Mononuclear cell (primary cell): ENCODE measurements at regions not wholly inside any gene's neighbourhood (a gene's known extent, or its start where the extent isn't known, plus 50 kb on each side); places are given as distances from the start of the nearest gene placed in this dataset.

ENCODE experiments used
- H3K27me3 ChIP-seq: 2 replicates; pipeline ENCODE4 v1.6.0; 2011; ENCODE audit warnings: low read length, control low read depth; ENCODE audit not compliant: insufficient read depth
- H3K4me1 ChIP-seq: 2 replicates; pipeline ENCODE4 v1.5.1; 2011; ENCODE audit warnings: mild to moderate bottlenecking, low read length, control low read depth; ENCODE audit not compliant: insufficient read depth
- H3K4me3 ChIP-seq: 2 replicates; pipeline ENCODE4 v1.5.1; 2011; ENCODE audit warnings: mild to moderate bottlenecking, low read length, moderate library complexity
- H3K9me3 ChIP-seq: 2 replicates; pipeline ENCODE4 v1.5.1; 2011; ENCODE audit warnings: low read depth, mild to moderate bottlenecking, control low read depth, low read length

- Histone ChIP-seq H3K27me3 (no peaks in the 10 kb centered on the region), H3K4me1 (peaks cover 31% of the 10 kb centered on the region), H3K9me3 (peaks cover 3% of the 10 kb centered on the region), H3K4me3 (no peak overlapping the region)
These were observed 242.1 kb upstream of the TLE3 start for GRCh38 chr15:70339571-70340493.

GRCh38 chr15:70337277-70338186, 239.8 kb upstream of the TLE3 start:
- H3K4me1 ChIP-seq, result peaks cover 31% of the 10 kb centered on the region
- no peak overlapping the region for H3K4me3 ChIP-seq
- H3K27me3 ChIP-seq, result no peaks in the 10 kb centered on the region
- peaks cover 16% of the 10 kb centered on the region for H3K9me3 ChIP-seq

- Histone ChIP-seq H3K9me3 (peaks cover 16% of the 10 kb centered on the region), H3K27me3 (no peaks in the 10 kb centered on the region), H3K4me3 (no peak overlapping the region), H3K4me1 (peaks cover 31% of the 10 kb centered on the region)
These were observed 238.8 kb upstream of the TLE3 start for GRCh38 chr15:70336425-70337009.

- no peak overlapping the region for H3K4me3 ChIP-seq
- peaks cover 16% of the 10 kb centered on the region for H3K9me3 ChIP-seq
- no peaks in the 10 kb centered on the region for H3K27me3 ChIP-seq
- peaks cover 14% of the 10 kb centered on the region for H3K4me1 ChIP-seq
These were observed 236.6 kb upstream of the TLE3 start for GRCh38 chr15:70334286-70334685.

GRCh38 chr15:70329179-70329578, 231.5 kb upstream of the TLE3 start:
- H3K4me1 ChIP-seq, result peaks cover 21% of the 10 kb centered on the region
- H3K27me3 ChIP-seq, result no peaks in the 10 kb centered on the region
- H3K4me3 ChIP-seq, result no peak overlapping the region

GRCh38 chr15:70328679-70329115, 231.0 kb upstream of the TLE3 start:
- peaks cover 1% of the 10 kb centered on the region for H3K9me3 ChIP-seq
- H3K4me1 ChIP-seq, result peaks cover 21% of the 10 kb centered on the region
- H3K27me3 ChIP-seq, result no peaks in the 10 kb centered on the region
- no peak overlapping the region for H3K4me3 ChIP-seq

More at GRCh38 chr15:70329179-70329578, 231.5 kb upstream of the TLE3 start:
- H3K9me3 ChIP-seq, result peaks cover 6% of the 10 kb centered on the region

- no peaks in the 10 kb centered on the region for H3K27me3 ChIP-seq
- H3K4me3 ChIP-seq, result no peak overlapping the region
- H3K4me1 ChIP-seq, result peaks cover 23% of the 10 kb centered on the region
- no peaks in the 10 kb centered on the region for H3K9me3 ChIP-seq
These were observed 230.3 kb upstream of the TLE3 start for GRCh38 chr15:70327856-70328678.

GRCh38 chr15:70327328-70327855, 229.7 kb upstream of the TLE3 start:
- no peak overlapping the region for H3K4me3 ChIP-seq

GRCh38 chr15:70324001-70324974, 226.6 kb upstream of the TLE3 start:
- no peaks in the 10 kb centered on the region for H3K9me3 ChIP-seq
- H3K4me1 ChIP-seq, result peaks cover 61% of the 10 kb centered on the region
- H3K27me3 ChIP-seq, result no peaks in the 10 kb centered on the region
- no peak overlapping the region for H3K4me3 ChIP-seq

More at GRCh38 chr15:70327328-70327855, 229.7 kb upstream of the TLE3 start:
- Histone ChIP-seq H3K4me1 (peaks cover 30% of the 10 kb centered on the region), H3K9me3 (no peaks in the 10 kb centered on the region), H3K27me3 (no peaks in the 10 kb centered on the region)

- Histone ChIP-seq H3K4me1 (peaks cover 58% of the 10 kb centered on the region), H3K4me3 (no peak overlapping the region), H3K9me3 (no peaks in the 10 kb centered on the region), H3K27me3 (no peaks in the 10 kb centered on the region)
These were observed 225.6 kb upstream of the TLE3 start for GRCh38 chr15:70323111-70323851.

GRCh38 chr15:70322051-70322668, 224.4 kb upstream of the TLE3 start:
- H3K4me3 ChIP-seq, result no peak overlapping the region
- peaks cover 48% of the 10 kb centered on the region for H3K4me1 ChIP-seq
- no peaks in the 10 kb centered on the region for H3K27me3 ChIP-seq
- no peaks in the 10 kb centered on the region for H3K9me3 ChIP-seq

- Histone ChIP-seq H3K9me3 (no peaks in the 10 kb centered on the region), H3K4me1 (peaks cover 46% of the 10 kb centered on the region), H3K27me3 (no peaks in the 10 kb centered on the region), H3K4me3 (no peak overlapping the region)
These were observed 223.6 kb upstream of the TLE3 start for GRCh38 chr15:70321172-70321819.
